ENCODE measurements at regions not wholly inside any gene's neighbourhood (a gene's known extent, or its start where the extent isn't known, plus 50 kb on each side); places are given as distances from the start of the nearest gene placed in this dataset.

DNA sequence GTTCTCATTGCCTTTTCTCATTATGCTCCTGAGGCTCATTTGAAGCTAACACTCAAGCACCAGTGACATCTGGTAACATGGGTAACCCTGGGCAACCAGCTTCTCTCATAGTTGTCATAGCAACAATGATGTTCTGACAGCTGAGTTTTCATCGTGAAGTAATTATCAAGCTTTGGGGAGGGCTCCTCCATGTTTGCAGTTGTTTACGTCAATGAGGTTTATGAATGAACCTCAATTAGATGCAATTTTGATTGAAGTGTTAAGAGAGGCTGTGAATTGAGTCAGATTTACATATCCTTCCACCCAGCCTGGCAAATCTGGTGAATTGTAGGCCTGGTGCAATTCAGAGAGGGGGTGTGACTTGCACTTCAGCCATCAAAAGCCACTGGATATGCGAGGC, 119.3 kb upstream of the CHD2 start:
- TF ChIP-seq CTCF (conservative IDR thresholded peaks at IDR 0.05; ENCODE audit: low read depth, low read length): no peak
- TF ChIP-seq POLR2A (IDR thresholded peaks at IDR 0.05; ENCODE audit: low read depth, low read length): no peak
- no peak for TF ChIP-seq FOS (IDR thresholded peaks at IDR 0.05; ENCODE audit: low read depth, low read length)
- no peak for TF ChIP-seq CEBPB (IDR thresholded peaks at IDR 0.05; ENCODE audit: low read depth, low read length)
- TF ChIP-seq MXI1 (IDR thresholded peaks at IDR 0.05; ENCODE audit: borderline replicate concordance, low read depth, low read length): no peak
- TF ChIP-seq ELK1 (IDR thresholded peaks at IDR 0.05; ENCODE audit: borderline replicate concordance, low read depth, low read length): no peak
- no peak for TF ChIP-seq RCOR1 (IDR thresholded peaks at IDR 0.05; ENCODE audit: insufficient replicate concordance, low read length)
- no peak for TF ChIP-seq RAD21 (IDR thresholded peaks at IDR 0.05; ENCODE audit: low read length)
- no peak for TF ChIP-seq SMC3 (IDR thresholded peaks at IDR 0.05; ENCODE audit: low read depth, low read length)
- TF ChIP-seq CHD1 (IDR thresholded peaks at IDR 0.05; ENCODE audit: low read depth, low read length): no peak
- TF ChIP-seq, protein P1, sequence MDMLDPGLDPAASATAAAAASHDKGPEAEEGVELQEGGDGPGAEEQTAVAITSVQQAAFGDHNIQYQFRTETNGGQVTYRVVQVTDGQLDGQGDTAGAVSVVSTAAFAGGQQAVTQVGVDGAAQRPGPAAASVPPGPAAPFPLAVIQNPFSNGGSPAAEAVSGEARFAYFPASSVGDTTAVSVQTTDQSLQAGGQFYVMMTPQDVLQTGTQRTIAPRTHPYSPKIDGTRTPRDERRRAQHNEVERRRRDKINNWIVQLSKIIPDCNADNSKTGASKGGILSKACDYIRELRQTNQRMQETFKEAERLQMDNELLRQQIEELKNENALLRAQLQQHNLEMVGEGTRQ (IDR thresholded peaks at IDR 0.05; ENCODE audit: low read depth, low read length): no peak
